K562 (cell line): ENCODE measurements at regions not wholly inside any gene's neighbourhood (a gene's known extent, or its start where the extent isn't known, plus 50 kb on each side); places are given as distances from the start of the nearest gene placed in this dataset.

ENCODE experiments used
- ATAC-seq: fragments of 200-7000 bp; cut with Tn5 transposase; 3 replicates; pipeline ENCODE4 v1.9.1; 2020; ENCODE audit warnings: moderate library complexity
- BruUV-seq: library from RNA; stranded (reverse); fragments of 400-500 nt; replicated peaks from 2 replicates; lab custom pipeline; 2021; lab: Mats Ljungman, UMichigan
- CTCF ChIA-PET: fragments of 300-600 bp; formaldehyde crosslinking; extraction: SDS; loops from one replicate; lab custom pipeline; 2021; ENCODE audit warnings: low intra/inter-chr PET ratio; lab: Yijun Ruan, JAX
- POLR2A ChIA-PET: fragments of 300-600, 350-650 bp; sonication (Branson Sonifier 250); formaldehyde crosslinking; extraction: SDS; loops from one replicate; lab custom pipeline; 2021; ENCODE audit warnings: antibody characterized with exemption, inconsistent platforms; lab: Yijun Ruan, JAX
- DNase-seq, 4 experiments: peaks; one replicate each; pipeline versions ENCODE4 v3.0.0 to v3.0.0-alpha.2; 2011 to 2018; ENCODE audit warnings: low spot score in 3 of 4, mixed read lengths in 3 of 4; ENCODE audit errors: extremely low read depth in 1 of 4
- FAIRE-seq: peaks from 2 replicates; lab custom pipeline; 2011; peaks lifted over from hg19 to GRCh38; lab: Jason Lieb, UNC
- H2AFZ ChIP-seq: 2 replicates; pipeline ENCODE4 v1.6.0; 2011; ENCODE audit warnings: low read depth, low read length, control low read depth, inconsistent platforms
- H3K27ac ChIP-seq: fragments of 200-600 bp; 3 replicates; pipeline ENCODE4 v1.8.0; 2011; ENCODE audit warnings: low read depth, mild to moderate bottlenecking, control low read depth, inconsistent platforms, low read length, moderate library complexity, mixed read lengths; ENCODE audit errors: extremely low read depth
- H3K27me3 ChIP-seq, 2 experiments: fragments of 300-600 bp in 1 of 2; 2 replicates in 1 of 2; 3 replicates in 1 of 2; pipeline versions ENCODE4 v1.6.0 to v1.8.0; 2011; ENCODE audit warnings: inconsistent platforms in 2 of 2, low read length in 2 of 2, mild to moderate bottlenecking in 1 of 2, mixed read lengths in 1 of 2, moderate library complexity in 1 of 2; ENCODE audit not compliant: control insufficient read depth in 2 of 2, insufficient read depth in 2 of 2
- H3K36me3 ChIP-seq: fragments of 300-600 bp; 3 replicates; pipeline ENCODE4 v1.8.0; 2011; ENCODE audit warnings: mild to moderate bottlenecking, low read length, inconsistent platforms; ENCODE audit not compliant: control insufficient read depth, insufficient read depth
- H3K4me1 ChIP-seq, 2 experiments: fragments of 200-600 bp in 1 of 2; replicated peaks in 1 of 2; 2 replicates in 1 of 2; 3 replicates in 1 of 2; pipeline versions ENCODE4 v1.5.1 to v1.8.0; 2011; ENCODE audit warnings: inconsistent platforms in 2 of 2, low read length in 2 of 2, mild to moderate bottlenecking in 1 of 2, mixed read lengths in 1 of 2, moderate library complexity in 1 of 2; ENCODE audit not compliant: control insufficient read depth in 2 of 2, insufficient read depth in 2 of 2
- H3K4me2 ChIP-seq: 2 replicates; pipeline ENCODE4 v1.6.1; 2011; ENCODE audit warnings: low read length, control low read depth, inconsistent platforms, mixed read lengths; ENCODE audit not compliant: insufficient read depth
- H3K4me3 ChIP-seq: fragments of 200-600 bp; sonication (generic), shearing (Covaris generic); 2 replicates; pipeline ENCODE4 v1.5.1; 2016; ENCODE audit warnings: control low read depth, inconsistent platforms
- H3K79me2 ChIP-seq: fragments of 200-600 bp; 3 replicates; pipeline ENCODE4 v1.8.0; 2011; ENCODE audit warnings: low read length, inconsistent platforms; ENCODE audit not compliant: control insufficient read depth, insufficient read depth
- H3K9ac ChIP-seq, 2 experiments: 2 replicates each; pipeline versions ENCODE4 v1.6.0 to v1.6.1; 2011; ENCODE audit warnings: low read depth in 2 of 2, low read length in 2 of 2, control low read depth in 1 of 2, inconsistent platforms in 1 of 2, mild to moderate bottlenecking in 1 of 2, mixed read lengths in 1 of 2; ENCODE audit not compliant: insufficient read depth in 1 of 2
- H3K9me1 ChIP-seq: one replicate; pipeline ENCODE4 v1.6.0; 2011; ENCODE audit warnings: inconsistent platforms, mild to moderate bottlenecking, low read length, moderate library complexity; ENCODE audit not compliant: control insufficient read depth, insufficient read depth
- H3K9me3 ChIP-seq: replicated peaks from 2 replicates; pipeline ENCODE4 v1.5.1; 2011; ENCODE audit warnings: low read depth, low read length, inconsistent platforms; ENCODE audit not compliant: control insufficient read depth, insufficient read depth
- H4K20me1 ChIP-seq: replicated peaks from 2 replicates; pipeline ENCODE4 v1.6.1; 2011; ENCODE audit warnings: low read length, inconsistent platforms, mixed read lengths; ENCODE audit not compliant: control insufficient read depth, insufficient read depth
- HDAC6 ChIP-seq: IDR thresholded peaks from 2 replicates; pipeline ENCODE4 v1.6.1; 2012; ENCODE audit warnings: low read depth, mild to moderate bottlenecking, control low read depth, inconsistent platforms, low read length, moderate library complexity
- MXD1 ChIP-seq: fragments of 250-450 bp; sonication (Bioruptor Pico); IDR thresholded peaks from 2 replicates; pipeline ENCODE4 v1.8.0; 2021; ENCODE audit warnings: borderline replicate concordance, mild to moderate bottlenecking, moderate library complexity; ENCODE audit not compliant: poor library complexity, severe bottlenecking
- RBBP5 ChIP-seq: fragments of 200-600 bp; sonication (generic); IDR thresholded peaks from 2 replicates; pipeline ENCODE4 v1.6.1; 2012; ENCODE audit warnings: borderline replicate concordance, mild to moderate bottlenecking, low read length, control low read depth, inconsistent platforms; ENCODE audit not compliant: insufficient read depth, poor library complexity, severe bottlenecking
- SETDB1 ChIP-seq: IDR thresholded peaks from one replicate; pipeline ENCODE4 v1.6.1; 2012; ENCODE audit warnings: low read length, control low read depth, inconsistent platforms
- SREBF1 ChIP-seq: fragments of 150-350 bp; IDR thresholded peaks from 2 replicates; pipeline ENCODE4 v1.6.1; 2014; ENCODE audit warnings: antibody characterized with exemption, low read depth, low read length, borderline replicate concordance
- SRSF9 ChIP-seq: fragments of 200-400 bp; formaldehyde crosslinking; IDR thresholded peaks from 2 replicates; pipeline ENCODE4 v1.6.1; 2017; ENCODE audit warnings: low read depth, low read length, borderline replicate concordance
- TAF15 ChIP-seq: fragments of 200-400 bp; formaldehyde crosslinking; IDR thresholded peaks from 2 replicates; pipeline ENCODE4 v1.6.1; 2017; ENCODE audit warnings: mild to moderate bottlenecking, low read depth, low read length, moderate library complexity
- TAL1 ChIP-seq: fragments of 450-650 bp; IDR thresholded peaks from 2 replicates; pipeline ENCODE4 v1.6.1; 2016; ENCODE audit warnings: mild to moderate bottlenecking
- ZNF609 ChIP-seq: sonication (generic); formaldehyde crosslinking; IDR thresholded peaks from 2 replicates; pipeline ENCODE4 v1.8.1; 2023; ENCODE audit warnings: missing genetic modification reagents, mild to moderate bottlenecking, borderline replicate concordance
- WGBS: fragments of 100-300 bp; shearing (Covaris generic); methylation state at CpG from one replicate; pipeline ENCODE4 v1.1.6; 2016; ENCODE audit warnings: low coverage, mixed read lengths; ENCODE audit not compliant: insufficient coverage; ENCODE audit errors: missing lambda C conversion rate; 5-methylcytosine and 5-hydroxymethylcytosine counted together
- in situ Hi-C: fragments of 300-500 bp; cut with MboI; formaldehyde crosslinking; loops from 4 replicates; pipeline ENCODE4 v1.15.0; 2018; ENCODE audit warnings: inconsistent platforms, mixed read lengths
- intact Hi-C: fragments of 100-400 bp; cut with micrococcal nuclease; formaldehyde crosslinking; loops from 2 replicates; pipeline ENCODE4 v1.14.2; 2022
- TF ChIP-seq, protein P1 (sequence below): sonication (generic); formaldehyde crosslinking; IDR thresholded peaks from 2 replicates; pipeline ENCODE4 v1.8.0; 2022; ENCODE audit warnings: missing genetic modification reagents, mild to moderate bottlenecking, moderate library complexity, borderline replicate concordance
- TF ChIP-seq, protein P2 (sequence below): IDR thresholded peaks from 2 replicates; pipeline ENCODE4 v1.6.1; 2011; ENCODE audit warnings: borderline replicate concordance, low read depth, mild to moderate bottlenecking, moderate library complexity, low read length; ENCODE audit not compliant: insufficient read depth, poor library complexity, severe bottlenecking
- TF ChIP-seq, protein P3 (sequence below): fragments of 450-650 bp; conservative IDR thresholded peaks from 2 replicates; pipeline ENCODE4 v1.6.1; 2016; ENCODE audit warnings: missing genetic modification characterization, low read depth, mild to moderate bottlenecking, missing compliant biosample characterization, moderate library complexity

- no peak overlapping the region; a peak in 1 of 4 replicates for H3K9ac ChIP-seq
- ATAC-seq (no peak), DNase-seq (no peak), FAIRE-seq (no peak)
- H2AFZ ChIP-seq: no peak overlapping the region
- H4K20me1 ChIP-seq: no peaks in the 10 kb centered on the region
- no peak overlapping the region for H3K27ac ChIP-seq
- 0% methylated on average over 4 of the region's 4 CpGs for WGBS
- no peaks in the 10 kb centered on the region for H3K36me3 ChIP-seq
- H3K9me3 ChIP-seq: no peaks in the 10 kb centered on the region
- no TSS peak for BruUV-seq
- no peaks in the 10 kb centered on the region for H3K79me2 ChIP-seq
- ChIA-PET POLR2A (no interaction called here), CTCF (no interaction called here)
- H3K4me3 ChIP-seq: no peak overlapping the region
- no peaks in the 10 kb centered on the region for H3K9me1 ChIP-seq
- intact Hi-C loops: no loop called here
- peaks cover 36 to 65% of the 10 kb centered on the region in 2 experiments; a peak in 4 of 5 replicates for H3K27me3 ChIP-seq
- no peaks in the 10 kb centered on the region for H3K4me1 ChIP-seq
- in situ Hi-C loops: no loop called here
- no peak overlapping the region for H3K4me2 ChIP-seq
- TF ChIP-seq HDAC6: no peak
- TF ChIP-seq SETDB1: no peak
- TF ChIP-seq, protein P1, sequence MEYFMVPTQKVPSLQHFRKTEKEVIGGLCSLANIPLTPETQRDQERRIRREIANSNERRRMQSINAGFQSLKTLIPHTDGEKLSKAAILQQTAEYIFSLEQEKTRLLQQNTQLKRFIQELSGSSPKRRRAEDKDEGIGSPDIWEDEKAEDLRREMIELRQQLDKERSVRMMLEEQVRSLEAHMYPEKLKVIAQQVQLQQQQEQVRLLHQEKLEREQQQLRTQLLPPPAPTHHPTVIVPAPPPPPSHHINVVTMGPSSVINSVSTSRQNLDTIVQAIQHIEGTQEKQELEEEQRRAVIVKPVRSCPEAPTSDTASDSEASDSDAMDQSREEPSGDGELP (CRISPR knock-in tag): no peak
- no peak for TF ChIP-seq RBBP5
- no peak for TF ChIP-seq SREBF1
- TF ChIP-seq TAL1: no peak
- TF ChIP-seq, protein P2, sequence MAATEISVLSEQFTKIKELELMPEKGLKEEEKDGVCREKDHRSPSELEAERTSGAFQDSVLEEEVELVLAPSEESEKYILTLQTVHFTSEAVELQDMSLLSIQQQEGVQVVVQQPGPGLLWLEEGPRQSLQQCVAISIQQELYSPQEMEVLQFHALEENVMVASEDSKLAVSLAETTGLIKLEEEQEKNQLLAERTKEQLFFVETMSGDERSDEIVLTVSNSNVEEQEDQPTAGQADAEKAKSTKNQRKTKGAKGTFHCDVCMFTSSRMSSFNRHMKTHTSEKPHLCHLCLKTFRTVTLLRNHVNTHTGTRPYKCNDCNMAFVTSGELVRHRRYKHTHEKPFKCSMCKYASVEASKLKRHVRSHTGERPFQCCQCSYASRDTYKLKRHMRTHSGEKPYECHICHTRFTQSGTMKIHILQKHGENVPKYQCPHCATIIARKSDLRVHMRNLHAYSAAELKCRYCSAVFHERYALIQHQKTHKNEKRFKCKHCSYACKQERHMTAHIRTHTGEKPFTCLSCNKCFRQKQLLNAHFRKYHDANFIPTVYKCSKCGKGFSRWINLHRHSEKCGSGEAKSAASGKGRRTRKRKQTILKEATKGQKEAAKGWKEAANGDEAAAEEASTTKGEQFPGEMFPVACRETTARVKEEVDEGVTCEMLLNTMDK: no peak
- no peak for TF ChIP-seq ZNF609 (CRISPR knock-in tag)
- TF ChIP-seq, protein P3, sequence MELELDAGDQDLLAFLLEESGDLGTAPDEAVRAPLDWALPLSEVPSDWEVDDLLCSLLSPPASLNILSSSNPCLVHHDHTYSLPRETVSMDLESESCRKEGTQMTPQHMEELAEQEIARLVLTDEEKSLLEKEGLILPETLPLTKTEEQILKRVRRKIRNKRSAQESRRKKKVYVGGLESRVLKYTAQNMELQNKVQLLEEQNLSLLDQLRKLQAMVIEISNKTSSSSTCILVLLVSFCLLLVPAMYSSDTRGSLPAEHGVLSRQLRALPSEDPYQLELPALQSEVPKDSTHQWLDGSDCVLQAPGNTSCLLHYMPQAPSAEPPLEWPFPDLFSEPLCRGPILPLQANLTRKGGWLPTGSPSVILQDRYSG (tag): no peak
- TF ChIP-seq TAF15: no peak
- TF ChIP-seq MXD1 (CRISPR knock-in tag): no peak
- TF ChIP-seq SRSF9: no peak
These were observed 172.9 kb upstream of the EXOC2 start for GRCh38 chr6:865846-866245.
